ENCODE measurements at regions not wholly inside any gene's neighbourhood (a gene's known extent, or its start where the extent isn't known, plus 50 kb on each side); places are given as distances from the start of the nearest gene placed in this dataset.

GRCh38 chr9:32837551-32838058 lies 54.3 kb downstream of the TMEM215 start:
- DNase-seq = no peak

- DNase-seq = no peak
Observed at GRCh38 chr9:32839013-32839885, 55.9 kb downstream of the TMEM215 start.

GRCh38 chr9:32841314-32841713 lies 58.0 kb downstream of the TMEM215 start:
- no peak for DNase-seq

GRCh38 chr9:32843295-32843694 lies 60.0 kb downstream of the TMEM215 start:
- no peak for DNase-seq

GRCh38 chr9:32844259-32844658 lies 60.9 kb downstream of the TMEM215 start:
- DNase-seq = no peak

GRCh38 chr9:32854271-32854670 lies 70.9 kb downstream of the TMEM215 start:
- no peak for DNase-seq

GRCh38 chr9:32855752-32856151 lies 72.4 kb downstream of the TMEM215 start:
- no peak for DNase-seq

GRCh38 chr9:32863291-32863690 lies 80.0 kb downstream of the TMEM215 start:
- DNase-seq = no peak

- DNase-seq = no peak
Observed at GRCh38 chr9:32864971-32865370, 81.6 kb downstream of the TMEM215 start.

- DNase-seq = no peak
Observed at GRCh38 chr9:32866273-32866672, 82.9 kb downstream of the TMEM215 start.

GRCh38 chr9:32867026-32867425 lies 83.7 kb downstream of the TMEM215 start:
- no peak for DNase-seq

- DNase-seq = no peak
Observed at GRCh38 chr9:32867601-32868204, 84.4 kb downstream of the TMEM215 start.

- no peak for DNase-seq
Observed at GRCh38 chr9:32869404-32869803, 86.1 kb downstream of the TMEM215 start.

- DNase-seq = no peak
Observed at GRCh38 chr9:32873131-32873530, 89.8 kb downstream of the TMEM215 start.

GRCh38 chr9:32873553-32873952 lies 90.2 kb downstream of the TMEM215 start:
- no peak for DNase-seq

GRCh38 chr9:32875242-32875641 lies 91.9 kb downstream of the TMEM215 start:
- no peak for DNase-seq

- no peak for DNase-seq
Observed at GRCh38 chr9:32875748-32876147, 92.4 kb downstream of the TMEM215 start.

- no peak for DNase-seq
Observed at GRCh38 chr9:32877103-32877502, 93.8 kb downstream of the TMEM215 start.

GRCh38 chr9:32877639-32878217 lies 94.4 kb downstream of the TMEM215 start:
- DNase-seq = no peak

GRCh38 chr9:32879335-32879734 lies 96.0 kb downstream of the TMEM215 start:
- no peak for DNase-seq

GRCh38 chr9:32881948-32882347 lies 98.6 kb downstream of the TMEM215 start:
- DNase-seq = no peak

- DNase-seq = no peak
Observed at GRCh38 chr9:32882705-32883104, 99.4 kb downstream of the TMEM215 start.

- DNase-seq = no peak
Observed at GRCh38 chr9:32884482-32884881, 101.1 kb downstream of the TMEM215 start.

- DNase-seq = no peak
Observed at GRCh38 chr9:32886021-32886420, 102.7 kb downstream of the TMEM215 start.
